Lower leg skin (tissue), 4 donors: ENCODE measurements at regions not wholly inside any gene's neighbourhood (a gene's known extent, or its start where the extent isn't known, plus 50 kb on each side); places are given as distances from the start of the nearest gene placed in this dataset.

Experiments used
- DNase-seq, 2 donors: peaks; one replicate each; pipeline ENCODE4 v3.0.0-alpha.2; 2019; ENCODE audit warnings: low spot score in 2 of 2
- H3K4me3 ChIP-seq: fragments of 200-600 bp; sonication (generic); 2 replicates; pipeline ENCODE4 v1.5.1; 2017; ENCODE audit warnings: mild to moderate bottlenecking, low read depth; ENCODE audit not compliant: poor library complexity, severe bottlenecking
- CTCF ChIP-seq, 3 donors: fragments of 450-650 bp; IDR thresholded peaks; one replicate each; pipeline ENCODE4 v1.5.1; 2016; ENCODE audit warnings: antibody characterized with exemption in 3 of 3, mild to moderate bottlenecking in 3 of 3, moderate library complexity in 2 of 3
- POLR2A ChIP-seq, 2 donors: fragments of 450-650 bp; IDR thresholded peaks; one replicate each; pipeline ENCODE4 v1.6.1; 2016 to 2017; ENCODE audit warnings: antibody characterized with exemption in 2 of 2, mild to moderate bottlenecking in 1 of 2, moderate library complexity in 1 of 2
- WGBS, 2 donors: methylation state at CpG; one replicate each; pipeline ENCODE4 v1.1.5; 2018; 5-methylcytosine and 5-hydroxymethylcytosine counted together
- intact Hi-C: fragments of 100-400 bp; cut with DNase I; formaldehyde crosslinking; loops from one replicate; pipeline ENCODE4 v1.15.0; 2023; ENCODE audit warnings: low total_unique reads

- 92% methylated on average over 2 of the region's 2 CpGs for WGBS, 2 donors
- DNase-seq: peak in 1 of 2 donors; percentile 61
- intact Hi-C loops: no loop called here
- H3K4me3 ChIP-seq: no peak overlapping the region
- TF ChIP-seq CTCF (IDR thresholded peaks at IDR 0.05): no peak
- no peak for TF ChIP-seq POLR2A (IDR thresholded peaks at IDR 0.05)
Measured at GRCh38 chr16:48836067-48836466, 226.1 kb upstream of the N4BP1 start.

GRCh38 chr16:48834576-48834975 lies 224.6 kb upstream of the N4BP1 start:
- no peak overlapping the region for H3K4me3 ChIP-seq
- 10 to 25% methylated on average over 1 of the region's 1 CpG for WGBS, 2 donors
- peak in 1 of 2 donors; percentile 48 for DNase-seq
- intact Hi-C loops: no loop called here
- TF ChIP-seq POLR2A (IDR thresholded peaks at IDR 0.05): no peak
- TF ChIP-seq CTCF (IDR thresholded peaks at IDR 0.05): no peak

GRCh38 chr16:48833461-48833860 lies 223.5 kb upstream of the N4BP1 start:
- TF ChIP-seq CTCF (IDR thresholded peaks at IDR 0.05) (no peak), POLR2A (IDR thresholded peaks at IDR 0.05) (no peak)
- intact Hi-C loops: no loop called here
- 58 to 61% methylated on average over 2 of the region's 2 CpGs for WGBS, 2 donors
- DNase-seq: peak in 1 of 2 donors; percentile 45
- no peak overlapping the region for H3K4me3 ChIP-seq

GRCh38 chr16:48831076-48831722 lies 221.2 kb upstream of the N4BP1 start:
- intact Hi-C loops: no loop called here
- TF ChIP-seq POLR2A (IDR thresholded peaks at IDR 0.05) (no peak), CTCF (IDR thresholded peaks at IDR 0.05) (no peak)
- H3K4me3 ChIP-seq: no peak overlapping the region
- WGBS, 2 donors: 34 to 36% methylated on average over 4 of the region's 4 CpGs
- peak in 1 of 2 donors; percentile 29 for DNase-seq

GRCh38 chr16:48829336-48830310 lies 219.6 kb upstream of the N4BP1 start:
- TF ChIP-seq POLR2A (IDR thresholded peaks at IDR 0.05) (no peak), CTCF (IDR thresholded peaks at IDR 0.05) (no peak)
- intact Hi-C loops: no loop called here
- 85% methylated on average over 12 of the region's 12 CpGs for WGBS, 2 donors
- H3K4me3 ChIP-seq: no peak overlapping the region
- DNase-seq: peak in 1 of 2 donors; percentile 76
